Calu3 (cell line): ENCODE measurements at regions not wholly inside any gene's neighbourhood (a gene's known extent, or its start where the extent isn't known, plus 50 kb on each side); places are given as distances from the start of the nearest gene placed in this dataset.
A peak's percentile ranks its signal among the peaks of the same experiment; 100 is the strongest.

ENCODE experiments used
- BruUV-seq: library from RNA; stranded (reverse); fragments of 400-500 nt; replicated peaks from 2 replicates; lab custom pipeline; 2021; lab: Mats Ljungman, UMichigan
- CTCF ChIA-PET: fragments of 300-600 bp; sonication (Branson Sonifier 250); formaldehyde crosslinking; loops from one replicate; lab custom pipeline; 2022; ENCODE audit warnings: antibody characterized with exemption; lab: Charles Lee
- DNase-seq: peaks from one replicate; pipeline ENCODE4 v3.0.0; 2022
- H3K27ac Mint-ChIP-seq: one replicate; pipeline ENCODE4 v1.8.0; 2022; ENCODE audit warnings: mixed read lengths; ENCODE audit not compliant: unreplicated experiment
- H3K27me3 Mint-ChIP-seq: one replicate; pipeline ENCODE4 v1.8.0; 2022; ENCODE audit warnings: mixed read lengths; ENCODE audit not compliant: unreplicated experiment
- H3K36me3 Mint-ChIP-seq: one replicate; pipeline ENCODE4 v1.8.0; 2022; ENCODE audit warnings: mild to moderate bottlenecking, moderate library complexity, mixed read lengths; ENCODE audit not compliant: insufficient read depth, unreplicated experiment
- H3K4me1 Mint-ChIP-seq: one replicate; pipeline ENCODE4 v1.8.0; 2022; ENCODE audit warnings: mild to moderate bottlenecking, low read depth, mixed read lengths; ENCODE audit not compliant: unreplicated experiment
- H3K4me3 Mint-ChIP-seq: one replicate; pipeline ENCODE4 v1.8.0; 2022; ENCODE audit warnings: mild to moderate bottlenecking, low read depth, moderate library complexity, mixed read lengths; ENCODE audit not compliant: unreplicated experiment
- H3K9me3 Mint-ChIP-seq: one replicate; pipeline ENCODE4 v1.8.0; 2022; ENCODE audit warnings: low read depth, mixed read lengths; ENCODE audit not compliant: unreplicated experiment
- CTCF ChIP-seq: fragments of 200-600 bp; IDR thresholded peaks from one replicate; pipeline ENCODE4 v1.8.0; 2022; ENCODE audit warnings: antibody characterized with exemption; ENCODE audit not compliant: unreplicated experiment
- intact Hi-C: fragments of 100-400 bp; cut with micrococcal nuclease; formaldehyde crosslinking; loops from one replicate; pipeline ENCODE4 v1.10.0; 2022; ENCODE audit not compliant: unreplicated experiment

- peak; percentile 33 for TF ChIP-seq CTCF
- CTCF ChIA-PET: no interaction called here
- H3K4me1 Mint-ChIP-seq: no peaks in the 10 kb centered on the region
- no peak overlapping the region for H3K4me3 Mint-ChIP-seq
- no TSS peak for BruUV-seq
- H3K36me3 Mint-ChIP-seq: no peaks in the 10 kb centered on the region
- H3K9me3 Mint-ChIP-seq: no peaks in the 10 kb centered on the region
- DNase-seq: peak; percentile 53
- intact Hi-C loops: loop anchor here (1.0 kb wide), 1 partner anchor 217 kb away; no protein-coding TSS in a partner anchor
- H3K27ac Mint-ChIP-seq: no peak overlapping the region
- H3K27me3 Mint-ChIP-seq: no peaks in the 10 kb centered on the region
These were observed 1793.7 kb upstream of the TENM3 start for GRCh38 chr4:180449395-180449956.

GRCh38 chr4:180455226-180455625 lies 1788.0 kb upstream of the TENM3 start:
- intact Hi-C loops: no loop called here
- BruUV-seq: no TSS peak
- no peaks in the 10 kb centered on the region for H3K9me3 Mint-ChIP-seq
- no peaks in the 10 kb centered on the region for H3K36me3 Mint-ChIP-seq
- no peak for TF ChIP-seq CTCF
- no peaks in the 10 kb centered on the region for H3K4me1 Mint-ChIP-seq
- DNase-seq: no peak
- no peaks in the 10 kb centered on the region for H3K27me3 Mint-ChIP-seq
- no peak overlapping the region for H3K4me3 Mint-ChIP-seq
- no peak overlapping the region for H3K27ac Mint-ChIP-seq
- CTCF ChIA-PET: no interaction called here

GRCh38 chr4:180456928-180457327 lies 1786.3 kb upstream of the TENM3 start:
- Mint-ChIP-seq H3K9me3 (no peaks in the 10 kb centered on the region), H3K4me3 (no peak overlapping the region), H3K27me3 (no peaks in the 10 kb centered on the region), H3K27ac (no peak overlapping the region), H3K36me3 (no peaks in the 10 kb centered on the region), H3K4me1 (no peaks in the 10 kb centered on the region)
- intact Hi-C loops: no loop called here
- BruUV-seq: no TSS peak
- TF ChIP-seq CTCF: no peak
- no peak for DNase-seq
- CTCF ChIA-PET: no interaction called here

GRCh38 chr4:180462116-180462515 lies 1781.1 kb upstream of the TENM3 start:
- H3K27ac Mint-ChIP-seq: no peak overlapping the region
- intact Hi-C loops: no loop called here
- DNase-seq: no peak
- H3K36me3 Mint-ChIP-seq: no peaks in the 10 kb centered on the region
- H3K9me3 Mint-ChIP-seq: peaks cover 2% of the 10 kb centered on the region
- CTCF ChIA-PET: no interaction called here
- no peaks in the 10 kb centered on the region for H3K4me1 Mint-ChIP-seq
- TF ChIP-seq CTCF: no peak
- H3K27me3 Mint-ChIP-seq: no peaks in the 10 kb centered on the region
- BruUV-seq: no TSS peak
- no peak overlapping the region for H3K4me3 Mint-ChIP-seq
